ENCODE measurements at regions not wholly inside any gene's neighbourhood (a gene's known extent, or its start where the extent isn't known, plus 50 kb on each side); places are given as distances from the start of the nearest gene placed in this dataset.

DNA sequence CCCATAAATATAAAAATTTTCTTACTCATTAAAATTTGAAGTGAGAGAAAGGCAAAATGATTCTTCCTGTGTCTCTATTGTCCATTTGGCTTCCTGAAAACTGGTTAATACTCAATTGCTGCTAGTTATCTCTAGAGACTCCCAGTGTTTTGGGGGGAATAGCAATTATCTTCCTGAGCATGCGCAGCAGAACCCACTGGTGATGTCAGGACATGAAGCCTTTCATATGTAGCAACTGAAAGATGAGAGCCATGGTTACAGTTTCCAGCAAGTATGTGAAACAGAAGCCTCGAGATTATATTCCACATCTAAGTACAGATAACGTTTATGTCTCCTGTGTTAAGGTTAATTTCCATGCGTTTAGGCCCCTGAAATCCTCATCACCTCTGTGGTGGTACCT, 254.3 kb upstream of the FIGN start:
- TF ChIP-seq EP300 (IDR thresholded peaks at IDR 0.05) (no peak), POLR2A (IDR thresholded peaks at IDR 0.05; ENCODE audit: low read depth) (no peak), POLR2AphosphoS5 (IDR thresholded peaks at IDR 0.05) (no peak)
- TF ChIP-seq, protein P1, sequence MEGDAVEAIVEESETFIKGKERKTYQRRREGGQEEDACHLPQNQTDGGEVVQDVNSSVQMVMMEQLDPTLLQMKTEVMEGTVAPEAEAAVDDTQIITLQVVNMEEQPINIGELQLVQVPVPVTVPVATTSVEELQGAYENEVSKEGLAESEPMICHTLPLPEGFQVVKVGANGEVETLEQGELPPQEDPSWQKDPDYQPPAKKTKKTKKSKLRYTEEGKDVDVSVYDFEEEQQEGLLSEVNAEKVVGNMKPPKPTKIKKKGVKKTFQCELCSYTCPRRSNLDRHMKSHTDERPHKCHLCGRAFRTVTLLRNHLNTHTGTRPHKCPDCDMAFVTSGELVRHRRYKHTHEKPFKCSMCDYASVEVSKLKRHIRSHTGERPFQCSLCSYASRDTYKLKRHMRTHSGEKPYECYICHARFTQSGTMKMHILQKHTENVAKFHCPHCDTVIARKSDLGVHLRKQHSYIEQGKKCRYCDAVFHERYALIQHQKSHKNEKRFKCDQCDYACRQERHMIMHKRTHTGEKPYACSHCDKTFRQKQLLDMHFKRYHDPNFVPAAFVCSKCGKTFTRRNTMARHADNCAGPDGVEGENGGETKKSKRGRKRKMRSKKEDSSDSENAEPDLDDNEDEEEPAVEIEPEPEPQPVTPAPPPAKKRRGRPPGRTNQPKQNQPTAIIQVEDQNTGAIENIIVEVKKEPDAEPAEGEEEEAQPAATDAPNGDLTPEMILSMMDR (IDR thresholded peaks at IDR 0.05), result no peak

Measured in esophagus muscularis mucosa (tissue), 4 donors.